GM12878 (cell line): ENCODE measurements at regions not wholly inside any gene's neighbourhood (a gene's known extent, or its start where the extent isn't known, plus 50 kb on each side); places are given as distances from the start of the nearest gene placed in this dataset.

Experiments
- ATAC-seq: fragments of 200-7000 bp; cut with Tn5 transposase; 3 replicates; pipeline ENCODE4 v1.9.1; 2020; ENCODE audit warnings: mild to moderate bottlenecking, moderate library complexity
- BruUV-seq: library from RNA; stranded (reverse); fragments of 400-500 nt; replicated peaks from 2 replicates; lab custom pipeline; 2021; lab: Mats Ljungman, UMichigan
- CTCF ChIA-PET: fragments of 300-600 bp; sonication (Branson Sonifier 250); formaldehyde crosslinking; extraction: SDS; loops from one replicate; lab custom pipeline; 2021; ENCODE audit warnings: inconsistent platforms; lab: Yijun Ruan, JAX
- POLR2A ChIA-PET: fragments of 350-600 bp; formaldehyde crosslinking; extraction: SDS; loops from one replicate; lab custom pipeline; 2021; ENCODE audit warnings: inconsistent platforms; lab: Charles Lee
- RAD21 ChIA-PET: fragments of 300-600 bp; sonication (Branson Sonifier 250); formaldehyde crosslinking; loops from one replicate; lab custom pipeline; 2023; ENCODE audit warnings: antibody characterized with exemption; ENCODE audit not compliant: unreplicated experiment; lab: Charles Lee
- SMC1A ChIA-PET: fragments of 300-600 bp; sonication (Branson Sonifier 250); formaldehyde crosslinking; loops from one replicate; lab custom pipeline; 2023; ENCODE audit not compliant: unreplicated experiment, uncharacterized antibody; lab: Charles Lee
- DNase-seq: peaks from one replicate; pipeline ENCODE4 v3.0.0-alpha.2; 2011; ENCODE audit warnings: low read depth, low spot score
- FAIRE-seq: peaks from 3 replicates; lab custom pipeline; 2011; peaks lifted over from hg19 to GRCh38; lab: Jason Lieb, UNC
- H2AFZ ChIP-seq: 2 replicates; pipeline ENCODE4 v1.6.0; 2011; ENCODE audit warnings: low read depth, low read length, control low read depth; ENCODE audit not compliant: control insufficient read depth
- H3K27ac ChIP-seq: 2 replicates; pipeline ENCODE4 v1.5.1; 2011; ENCODE audit warnings: control low read depth; ENCODE audit not compliant: control insufficient read depth, insufficient read depth
- H3K27me3 ChIP-seq, 2 experiments: replicated peaks in 1 of 2; 2 replicates each; pipeline versions ENCODE4 v1.6.0 to v1.6.1; 2011; ENCODE audit warnings: low read length in 1 of 2; ENCODE audit not compliant: control insufficient read depth in 2 of 2, insufficient read depth in 2 of 2
- H3K36me3 ChIP-seq, 2 experiments: 2 replicates each; pipeline ENCODE4 v1.5.1; 2011; ENCODE audit warnings: low read length in 1 of 2; ENCODE audit not compliant: control insufficient read depth in 2 of 2, insufficient read depth in 2 of 2
- H3K4me1 ChIP-seq: 2 replicates; pipeline ENCODE4 v1.6.1; 2011; ENCODE audit warnings: mild to moderate bottlenecking, low read length, moderate library complexity, mixed read lengths; ENCODE audit not compliant: control insufficient read depth, insufficient read depth
- H3K4me2 ChIP-seq: 2 replicates; pipeline ENCODE4 v1.6.0; 2011; ENCODE audit warnings: control low read depth; ENCODE audit not compliant: control insufficient read depth, insufficient read depth
- H3K4me3 ChIP-seq: fragments of 200-600 bp; sonication (generic); 2 replicates; pipeline ENCODE4 v1.5.1; 2016
- H3K79me2 ChIP-seq: 2 replicates; pipeline ENCODE4 v1.6.0; 2011; ENCODE audit warnings: low read length; ENCODE audit not compliant: control insufficient read depth, insufficient read depth
- H3K9ac ChIP-seq: 2 replicates; pipeline ENCODE4 v1.8.0; 2011; ENCODE audit warnings: low read length, control low read depth, mixed read lengths; ENCODE audit not compliant: control insufficient read depth, insufficient read depth
- H3K9me3 ChIP-seq: replicated peaks from 3 replicates; pipeline ENCODE4 v1.5.1; 2011; ENCODE audit warnings: mild to moderate bottlenecking, low read length; ENCODE audit not compliant: control insufficient read depth, insufficient read depth
- H4K20me1 ChIP-seq: 2 replicates; pipeline ENCODE4 v1.6.0; 2011; ENCODE audit not compliant: control insufficient read depth, insufficient read depth
- BACH1 ChIP-seq: fragments of 450-650 bp; IDR thresholded peaks from 2 replicates; pipeline ENCODE4 v1.6.1; 2017; ENCODE audit warnings: mild to moderate bottlenecking, borderline replicate concordance
- CHD1 ChIP-seq: IDR thresholded peaks from 2 replicates; pipeline ENCODE4 v1.6.1; 2012; ENCODE audit warnings: low read depth, low read length, improper control_type of control experiment
- CHD2 ChIP-seq: IDR thresholded peaks from 2 replicates; pipeline ENCODE4 v1.6.1; 2011; ENCODE audit warnings: low read depth, low read length, improper control_type of control experiment, borderline replicate concordance
- GABPA ChIP-seq: IDR thresholded peaks from 2 replicates; pipeline ENCODE4 v1.6.1; 2014; ENCODE audit warnings: antibody characterized with exemption, low read depth, mild to moderate bottlenecking, inconsistent platforms
- IKZF2 ChIP-seq, 2 experiments: fragments of 450-650 bp; IDR thresholded peaks; 2 replicates each; pipeline ENCODE4 v1.6.1; 2017; ENCODE audit warnings: mild to moderate bottlenecking in 2 of 2, moderate library complexity in 2 of 2
- SP1 ChIP-seq: IDR thresholded peaks from one replicate; pipeline ENCODE4 v1.6.1; 2011; ENCODE audit warnings: low read depth, low read length
- STAT3 ChIP-seq: IDR thresholded peaks from 2 replicates; pipeline ENCODE4 v1.6.1; 2011; ENCODE audit warnings: low read depth, low read length, improper control_type of control experiment
- TCF7 ChIP-seq: IDR thresholded peaks from 2 replicates; pipeline ENCODE4 v1.6.1; 2014; ENCODE audit warnings: antibody characterized with exemption, borderline replicate concordance
- ZBED1 ChIP-seq: IDR thresholded peaks from 2 replicates; pipeline ENCODE4 v1.6.1; 2016; ENCODE audit warnings: borderline replicate concordance
- WGBS: methylation state at CpG from one replicate; pipeline ENCODE4 v1.1.6; 2016; ENCODE audit warnings: low lambda C conversion rate; ENCODE audit not compliant: insufficient replicate concordance, insufficient coverage; ENCODE audit errors: missing lambda C conversion rate; 5-methylcytosine and 5-hydroxymethylcytosine counted together
- in situ Hi-C: fragments of 300-500 bp; cut with MboI; formaldehyde crosslinking; loops from 9 replicates; pipeline ENCODE4 v1.14.3; 2018; ENCODE audit warnings: mixed read lengths
- intact Hi-C: fragments of 100-400 bp; cut with micrococcal nuclease; formaldehyde crosslinking; loops from one replicate; pipeline ENCODE4 v1.14.2; 2022; ENCODE audit not compliant: unreplicated experiment
- TF ChIP-seq, protein P1 (sequence below), 3 experiments: IDR thresholded peaks in 2 of 3; conservative IDR thresholded peaks in 1 of 3; 2 replicates each; pipeline ENCODE4 v1.5.1; 2011; ENCODE audit warnings: low read depth in 3 of 3, low read length in 3 of 3, mild to moderate bottlenecking in 3 of 3, control low read depth in 2 of 3, moderate library complexity in 2 of 3, inconsistent platforms in 1 of 3, mixed read lengths in 1 of 3; ENCODE audit not compliant: control insufficient read depth in 2 of 3, insufficient read depth in 1 of 3; ENCODE audit errors: extremely low read depth in 1 of 3
- TF ChIP-seq, protein P2 (sequence below): IDR thresholded peaks from 2 replicates; pipeline ENCODE4 v1.6.1; 2012; ENCODE audit warnings: low read length, inconsistent platforms

DNA sequence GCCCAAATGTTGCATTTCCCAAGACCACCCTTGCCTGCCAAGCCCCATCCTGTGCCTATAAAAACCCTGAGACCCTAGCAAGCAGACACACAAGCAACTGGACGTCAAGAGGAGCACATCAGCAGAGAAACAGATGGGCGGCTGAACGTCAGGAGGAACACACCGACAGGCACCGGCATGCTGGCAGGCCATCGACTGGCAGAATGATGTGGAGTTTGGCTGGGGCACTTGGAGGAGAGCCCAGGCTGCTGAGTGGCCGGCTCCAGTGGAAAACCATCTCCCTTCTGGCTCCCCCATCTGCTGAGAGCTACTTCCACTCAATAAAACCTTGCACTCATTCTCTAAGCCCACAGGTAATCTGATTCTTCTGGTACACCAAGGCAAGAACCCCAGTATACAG, 130.1 kb downstream of the SLC41A2 start:
- intact Hi-C loops (no loop called here), in situ Hi-C loops (no loop called here)
- no peaks in the 10 kb centered on the region for H3K27me3 ChIP-seq
- no peaks in the 10 kb centered on the region for H4K20me1 ChIP-seq
- no peak overlapping the region for H2AFZ ChIP-seq
- FAIRE-seq: no peak
- H3K4me3 ChIP-seq: no peak overlapping the region
- ChIA-PET RAD21 (interaction anchor here (2.2 kb wide), 1 partner anchor 446 kb away, joined by 9 read pairs; no protein-coding TSS in a partner anchor), POLR2A (no interaction called here), SMC1A (interaction anchor here (1.6 kb wide), 1 partner anchor 446 kb away, joined by 9 read pairs; no protein-coding TSS in a partner anchor), CTCF (interaction anchor here (1.0 to 2.2 kb wide), 7 partner anchors 9 to 629 kb away, joined by 3 to 4 read pairs (median 3); no protein-coding TSS in a partner anchor)
- H3K36me3 ChIP-seq: no peaks in the 10 kb centered on the region
- no peak for DNase-seq
- BruUV-seq: no TSS peak
- H3K9me3 ChIP-seq: peaks cover 5% of the 10 kb centered on the region; the same call in 2 of the 3 replicates
- H3K79me2 ChIP-seq: no peaks in the 10 kb centered on the region
- no peak for ATAC-seq
- no peaks in the 10 kb centered on the region for H3K4me1 ChIP-seq
- WGBS: 94% methylated on average over 7 of the region's 7 CpGs
- no peak overlapping the region for H3K9ac ChIP-seq
- TF ChIP-seq CHD1: no peak
- no peak for TF ChIP-seq SP1
- TF ChIP-seq, protein P1, sequence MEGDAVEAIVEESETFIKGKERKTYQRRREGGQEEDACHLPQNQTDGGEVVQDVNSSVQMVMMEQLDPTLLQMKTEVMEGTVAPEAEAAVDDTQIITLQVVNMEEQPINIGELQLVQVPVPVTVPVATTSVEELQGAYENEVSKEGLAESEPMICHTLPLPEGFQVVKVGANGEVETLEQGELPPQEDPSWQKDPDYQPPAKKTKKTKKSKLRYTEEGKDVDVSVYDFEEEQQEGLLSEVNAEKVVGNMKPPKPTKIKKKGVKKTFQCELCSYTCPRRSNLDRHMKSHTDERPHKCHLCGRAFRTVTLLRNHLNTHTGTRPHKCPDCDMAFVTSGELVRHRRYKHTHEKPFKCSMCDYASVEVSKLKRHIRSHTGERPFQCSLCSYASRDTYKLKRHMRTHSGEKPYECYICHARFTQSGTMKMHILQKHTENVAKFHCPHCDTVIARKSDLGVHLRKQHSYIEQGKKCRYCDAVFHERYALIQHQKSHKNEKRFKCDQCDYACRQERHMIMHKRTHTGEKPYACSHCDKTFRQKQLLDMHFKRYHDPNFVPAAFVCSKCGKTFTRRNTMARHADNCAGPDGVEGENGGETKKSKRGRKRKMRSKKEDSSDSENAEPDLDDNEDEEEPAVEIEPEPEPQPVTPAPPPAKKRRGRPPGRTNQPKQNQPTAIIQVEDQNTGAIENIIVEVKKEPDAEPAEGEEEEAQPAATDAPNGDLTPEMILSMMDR (IDR thresholded peaks at IDR 0.05 in 2 of 3, conservative IDR thresholded peaks at IDR 0.05 in 1 of 3; ENCODE audit: control insufficient read depth in 2 of 3, extremely low read depth in 1 of 3, insufficient read depth in 1 of 3, low read depth in 3 of 3, low read length in 3 of 3): no peak
- TF ChIP-seq ZBED1: no peak
- no peak for TF ChIP-seq IKZF2 (IDR thresholded peaks at IDR 0.05)
- TF ChIP-seq CHD2: no peak
- no peak for TF ChIP-seq STAT3
- no peak for TF ChIP-seq TCF7
- TF ChIP-seq GABPA: no peak
- TF ChIP-seq, protein P2, sequence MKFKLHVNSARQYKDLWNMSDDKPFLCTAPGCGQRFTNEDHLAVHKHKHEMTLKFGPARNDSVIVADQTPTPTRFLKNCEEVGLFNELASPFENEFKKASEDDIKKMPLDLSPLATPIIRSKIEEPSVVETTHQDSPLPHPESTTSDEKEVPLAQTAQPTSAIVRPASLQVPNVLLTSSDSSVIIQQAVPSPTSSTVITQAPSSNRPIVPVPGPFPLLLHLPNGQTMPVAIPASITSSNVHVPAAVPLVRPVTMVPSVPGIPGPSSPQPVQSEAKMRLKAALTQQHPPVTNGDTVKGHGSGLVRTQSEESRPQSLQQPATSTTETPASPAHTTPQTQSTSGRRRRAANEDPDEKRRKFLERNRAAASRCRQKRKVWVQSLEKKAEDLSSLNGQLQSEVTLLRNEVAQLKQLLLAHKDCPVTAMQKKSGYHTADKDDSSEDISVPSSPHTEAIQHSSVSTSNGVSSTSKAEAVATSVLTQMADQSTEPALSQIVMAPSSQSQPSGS: no peak
- TF ChIP-seq BACH1: no peak
- no peak overlapping the region for H3K27ac ChIP-seq
- no peak overlapping the region for H3K4me2 ChIP-seq
